ENCODE measurements at regions not wholly inside any gene's neighbourhood (a gene's known extent, or its start where the extent isn't known, plus 50 kb on each side); places are given as distances from the start of the nearest gene placed in this dataset.
A peak's percentile ranks its signal among the peaks of the same experiment; 100 is the strongest.
"Not testable (repeated sequence)": the region's sequence is repeated elsewhere in the genome, so short reads cannot be mapped to it uniquely, and the experiment has no call there.

DNA sequence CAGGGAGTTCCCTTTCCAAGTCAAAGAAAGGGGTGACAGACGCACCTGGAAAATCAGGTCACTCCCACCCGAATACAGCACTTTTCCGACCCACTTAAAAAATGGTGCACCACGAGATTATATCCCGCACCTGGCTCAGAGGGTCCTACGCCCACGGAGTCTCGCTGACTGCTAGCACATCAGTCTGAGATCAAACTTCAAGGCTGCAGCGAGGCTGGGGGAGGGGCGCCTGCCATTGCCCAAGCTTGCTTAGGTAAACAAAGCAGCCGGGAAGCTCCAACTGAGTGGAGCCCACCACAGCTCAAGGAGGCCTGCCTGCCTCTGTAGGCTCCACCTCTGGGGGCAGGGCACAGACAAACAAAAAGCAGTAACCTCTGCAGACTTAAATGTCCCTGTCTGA lies 277.8 kb upstream of the ARHGAP42 start:
- not testable (repeated sequence) for DNase-seq (ENCODE audit: low read depth)

GRCh38 chr11:100419518-100419917 lies 267.6 kb upstream of the ARHGAP42 start:
- no peak for DNase-seq (ENCODE audit: low read depth)

DNA sequence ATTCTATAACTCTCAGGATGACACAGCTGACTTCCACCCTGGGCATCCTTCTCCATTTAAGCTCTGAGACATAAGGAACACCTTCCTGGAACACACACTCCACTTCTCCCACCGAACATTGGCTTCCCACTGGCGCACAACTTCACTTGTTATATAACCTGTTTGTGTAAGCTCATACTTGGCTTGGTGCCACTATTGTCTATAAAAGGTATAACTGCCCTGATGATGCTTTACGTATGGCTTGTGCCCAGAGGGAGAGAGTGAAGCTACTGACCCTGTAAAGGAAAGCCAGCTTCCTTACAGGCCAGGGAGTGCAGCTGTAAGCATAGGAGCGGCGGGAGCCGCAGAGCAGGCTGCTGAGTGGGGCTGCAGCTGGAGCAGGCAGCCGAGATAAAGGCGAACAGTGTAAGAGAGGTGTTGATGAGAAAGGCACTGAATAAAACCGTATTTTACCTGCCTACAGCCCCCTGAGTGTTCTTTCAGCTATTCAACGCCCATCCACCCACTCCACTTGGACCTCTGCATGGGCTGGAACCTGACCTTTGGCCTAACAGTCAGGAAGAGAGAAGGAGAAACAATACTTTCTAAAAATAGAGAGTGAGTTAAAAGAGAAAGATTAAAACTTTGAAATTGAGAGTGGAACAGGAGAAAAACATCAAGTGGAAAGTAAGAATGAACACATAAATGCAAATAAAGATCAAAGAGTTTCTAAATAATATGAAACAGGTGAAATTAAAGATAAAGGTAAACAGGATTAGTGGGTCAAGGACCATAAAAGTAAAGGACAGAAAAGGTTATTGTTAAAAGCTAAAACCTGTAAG lies 252.1 kb upstream of the ARHGAP42 start:
- DNase-seq (ENCODE audit: low read depth) = peak; percentile 0

DNA sequence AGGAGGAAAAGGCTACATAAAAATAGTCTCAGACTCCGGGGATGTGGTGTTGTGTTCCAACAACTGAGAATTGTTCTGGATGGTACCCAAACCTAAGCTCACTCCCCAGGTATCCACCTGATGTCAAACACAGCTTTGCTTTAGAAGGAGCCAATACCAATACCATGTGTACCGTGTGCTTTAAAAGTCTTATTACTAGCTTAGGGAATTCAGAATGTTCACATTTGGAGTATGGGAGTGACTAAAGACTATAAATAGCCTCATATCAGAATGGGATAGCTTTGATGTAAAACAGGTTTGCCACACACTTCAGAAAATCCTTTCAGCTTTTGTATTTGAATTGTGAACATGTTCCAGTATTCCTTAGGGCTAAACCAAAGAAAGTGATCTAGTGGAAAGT lies 248.7 kb upstream of the ARHGAP42 start:
- no peak for DNase-seq (ENCODE audit: low read depth)

- DNase-seq (ENCODE audit: low read depth) = no peak
Measured at GRCh38 chr11:100441086-100441485, 246.0 kb upstream of the ARHGAP42 start.

- DNase-seq (ENCODE audit: low read depth) = no peak
Measured at GRCh38 chr11:100442017-100442416, 245.1 kb upstream of the ARHGAP42 start.

DNA sequence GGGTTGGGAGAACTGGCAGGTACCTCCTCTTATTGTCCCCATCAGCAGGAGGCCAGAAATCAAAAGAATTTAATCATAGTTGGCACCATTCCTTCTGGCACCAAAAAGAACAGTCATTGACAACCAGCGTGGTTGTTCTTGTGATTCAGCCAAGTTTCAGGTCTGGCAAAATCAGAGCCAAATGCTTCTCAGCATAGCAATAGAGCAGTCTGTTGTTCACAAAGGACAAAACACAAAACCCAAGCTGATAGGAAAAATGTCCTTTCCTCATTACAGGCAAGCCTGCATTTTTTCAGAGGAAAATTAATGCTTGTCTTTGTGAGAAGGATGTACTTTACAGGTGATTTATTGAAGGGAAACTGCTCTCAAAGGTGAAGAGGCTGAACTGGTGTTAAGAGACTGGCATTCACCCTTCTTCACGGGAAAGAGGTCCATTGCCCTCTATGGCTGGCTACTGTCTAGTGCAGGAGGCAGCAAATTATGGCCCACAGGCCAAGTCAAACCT lies 241.8 kb upstream of the ARHGAP42 start:
- no peak for DNase-seq (ENCODE audit: low read depth)

GRCh38 chr11:100451801-100452460 lies 235.2 kb upstream of the ARHGAP42 start:
- not testable (repeated sequence) for DNase-seq (ENCODE audit: low read depth)

DNA sequence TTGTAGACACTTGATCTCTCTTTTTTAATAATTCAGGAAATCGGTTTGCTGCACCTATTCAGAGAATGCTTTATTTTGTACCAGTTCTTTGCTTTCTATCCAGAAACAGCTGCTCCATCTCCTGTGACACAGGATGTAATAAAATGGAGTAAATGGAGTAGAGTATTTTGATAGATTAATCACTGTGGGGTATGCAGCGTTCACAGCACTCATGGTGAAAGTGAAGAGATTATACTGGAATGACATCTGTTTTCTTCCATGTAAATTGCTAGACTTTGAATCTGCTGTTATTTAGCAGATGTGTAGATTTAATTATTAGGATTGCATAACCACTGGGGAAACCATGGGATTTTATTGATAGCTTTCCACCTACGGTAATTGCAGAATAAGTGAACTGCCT lies 227.3 kb upstream of the ARHGAP42 start:
- no peak for DNase-seq (ENCODE audit: low read depth)

- no peak for DNase-seq (ENCODE audit: low read depth)
Measured at GRCh38 chr11:100460426-100460825, 226.7 kb upstream of the ARHGAP42 start.

- DNase-seq (ENCODE audit: low read depth) = peak; percentile 10
Measured at GRCh38 chr11:100467821-100468508, 219.1 kb upstream of the ARHGAP42 start.

- peak; percentile 5 for DNase-seq (ENCODE audit: low read depth)
Measured at GRCh38 chr11:100469835-100470234, 217.3 kb upstream of the ARHGAP42 start.

GRCh38 chr11:100472727-100473389 lies 214.2 kb upstream of the ARHGAP42 start:
- DNase-seq (ENCODE audit: low read depth) = no peak

DNA sequence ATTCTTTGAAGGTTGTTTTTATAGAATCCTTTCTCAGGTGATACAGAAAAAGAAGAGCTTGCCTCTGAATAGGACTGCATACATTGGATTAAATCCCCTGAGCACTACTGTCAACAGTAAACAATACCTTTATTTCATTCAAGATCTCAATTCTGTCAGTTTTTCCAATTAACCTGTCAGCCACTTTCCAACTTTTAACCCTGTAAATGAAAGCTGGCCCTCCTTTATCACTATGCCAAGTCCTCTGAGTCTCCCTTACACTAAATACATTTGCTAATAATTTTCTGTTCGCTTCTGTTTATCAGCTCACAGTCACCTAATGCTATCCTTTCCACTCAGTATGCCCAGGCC lies 213.7 kb upstream of the ARHGAP42 start:
- DNase-seq (ENCODE audit: low read depth) = no peak

DNA sequence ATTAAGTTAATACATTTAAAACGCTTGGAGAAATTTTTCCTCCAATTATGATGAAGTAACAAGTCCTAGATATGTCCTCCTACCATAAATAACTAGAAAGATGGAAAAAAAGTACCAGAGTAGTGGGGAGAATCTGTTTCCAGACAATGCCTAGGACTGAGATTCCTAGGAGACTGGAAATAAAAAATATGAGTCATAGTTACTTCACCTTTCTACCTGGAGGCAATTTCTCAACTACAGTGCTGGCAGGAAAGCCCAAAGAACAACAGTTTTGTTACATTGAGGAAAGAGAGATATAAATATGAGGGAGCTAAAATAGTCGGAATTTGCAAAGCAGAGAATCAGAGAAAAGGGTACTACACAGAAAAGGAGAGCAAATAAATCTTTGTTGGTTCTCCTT lies 202.1 kb upstream of the ARHGAP42 start:
- no peak for DNase-seq (ENCODE audit: low read depth)

DNA sequence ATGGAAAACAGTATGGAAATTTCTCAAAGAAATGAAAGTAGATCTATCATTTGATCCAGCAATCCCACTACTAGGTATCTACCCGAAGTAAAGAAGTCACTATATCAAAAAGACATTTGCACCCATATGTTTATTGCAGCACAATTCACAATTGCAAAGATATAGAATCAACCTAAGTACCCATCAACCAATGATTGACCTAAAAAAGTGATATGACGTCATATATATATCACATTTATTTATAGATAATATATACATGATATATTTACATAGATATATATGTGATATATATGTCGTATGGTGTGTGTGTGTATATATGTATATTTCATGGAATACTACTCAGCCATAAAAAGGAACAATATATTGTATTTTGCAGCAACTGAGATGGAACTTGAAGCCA lies 188.3 kb upstream of the ARHGAP42 start:
- no peak for DNase-seq (ENCODE audit: low read depth)

DNA sequence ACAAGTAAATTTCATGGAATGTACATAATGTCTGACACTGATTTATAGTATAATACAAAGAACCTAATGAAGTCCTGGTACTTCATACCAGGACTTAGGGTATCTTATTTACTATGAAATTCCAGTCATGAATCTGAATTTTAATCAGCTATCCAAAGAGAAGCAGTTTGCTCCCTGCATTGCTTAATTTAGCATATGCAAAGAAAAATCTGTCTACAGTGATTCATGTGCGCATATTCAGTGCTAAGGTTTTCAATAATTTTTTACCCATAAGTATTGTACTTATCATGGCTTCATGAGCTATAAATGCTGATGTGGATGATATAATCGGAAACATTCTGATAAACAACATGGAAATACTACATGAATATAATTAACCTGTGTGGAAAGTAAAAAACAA lies 185.6 kb upstream of the ARHGAP42 start:
- DNase-seq (ENCODE audit: low read depth) = no peak

GRCh38 chr11:100512475-100512874 lies 174.6 kb upstream of the ARHGAP42 start:
- peak; percentile 2 for DNase-seq (ENCODE audit: low read depth)

GRCh38 chr11:100515087-100515486 lies 172.0 kb upstream of the ARHGAP42 start:
- peak; percentile 2 for DNase-seq (ENCODE audit: low read depth)

DNA sequence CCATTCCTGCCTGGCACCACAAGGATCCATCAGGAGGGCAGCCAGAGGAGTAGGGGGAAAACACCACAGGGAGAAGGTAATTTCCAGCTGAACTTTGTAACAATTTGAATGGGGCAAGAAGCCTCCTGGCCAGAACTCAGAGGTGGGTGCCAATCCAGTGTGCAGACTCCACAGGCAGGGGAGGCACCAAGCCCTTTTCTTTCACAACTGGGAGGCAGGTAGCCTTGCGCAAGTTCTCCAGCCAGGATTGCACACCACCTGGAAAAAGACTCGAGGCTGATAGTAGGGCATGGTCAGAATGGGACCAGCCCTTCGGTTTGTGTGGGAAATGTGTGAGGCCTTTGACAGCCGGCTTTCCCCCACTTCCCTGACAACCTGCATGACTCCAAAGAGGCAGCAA lies 161.9 kb upstream of the ARHGAP42 start:
- no peak for DNase-seq (ENCODE audit: low read depth)

DNA sequence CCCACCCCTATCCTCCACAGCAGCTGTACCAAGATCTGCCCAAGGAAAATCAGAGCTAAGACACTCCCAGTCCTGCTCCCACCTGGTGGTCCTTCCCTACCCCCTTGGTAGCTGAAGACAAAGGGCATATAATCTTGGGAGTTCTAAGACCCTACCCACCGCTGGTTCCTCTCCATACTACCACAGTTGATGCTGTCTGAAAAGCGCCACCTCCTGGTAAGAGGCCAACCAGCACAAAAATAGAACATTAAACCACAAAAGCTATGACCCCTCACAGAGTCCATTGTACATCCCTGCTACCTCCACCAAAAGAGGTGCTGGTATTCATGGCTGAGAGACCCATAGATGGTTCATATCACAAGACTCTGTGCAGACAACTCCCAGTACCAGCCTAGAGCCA lies 161.5 kb upstream of the ARHGAP42 start:
- no peak for DNase-seq (ENCODE audit: low read depth)

GRCh38 chr11:100528872-100529416 lies 158.1 kb upstream of the ARHGAP42 start:
- DNase-seq (ENCODE audit: low read depth) = no peak

Data from LHCN-M2 (cell line).